ENCODE measurements at regions not wholly inside any gene's neighbourhood (a gene's known extent, or its start where the extent isn't known, plus 50 kb on each side); places are given as distances from the start of the nearest gene placed in this dataset.
A peak's percentile ranks its signal among the peaks of the same experiment; 100 is the strongest.
"Not testable (repeated sequence)": the region's sequence is repeated elsewhere in the genome, so short reads cannot be mapped to it uniquely, and the experiment has no call there.

DNA sequence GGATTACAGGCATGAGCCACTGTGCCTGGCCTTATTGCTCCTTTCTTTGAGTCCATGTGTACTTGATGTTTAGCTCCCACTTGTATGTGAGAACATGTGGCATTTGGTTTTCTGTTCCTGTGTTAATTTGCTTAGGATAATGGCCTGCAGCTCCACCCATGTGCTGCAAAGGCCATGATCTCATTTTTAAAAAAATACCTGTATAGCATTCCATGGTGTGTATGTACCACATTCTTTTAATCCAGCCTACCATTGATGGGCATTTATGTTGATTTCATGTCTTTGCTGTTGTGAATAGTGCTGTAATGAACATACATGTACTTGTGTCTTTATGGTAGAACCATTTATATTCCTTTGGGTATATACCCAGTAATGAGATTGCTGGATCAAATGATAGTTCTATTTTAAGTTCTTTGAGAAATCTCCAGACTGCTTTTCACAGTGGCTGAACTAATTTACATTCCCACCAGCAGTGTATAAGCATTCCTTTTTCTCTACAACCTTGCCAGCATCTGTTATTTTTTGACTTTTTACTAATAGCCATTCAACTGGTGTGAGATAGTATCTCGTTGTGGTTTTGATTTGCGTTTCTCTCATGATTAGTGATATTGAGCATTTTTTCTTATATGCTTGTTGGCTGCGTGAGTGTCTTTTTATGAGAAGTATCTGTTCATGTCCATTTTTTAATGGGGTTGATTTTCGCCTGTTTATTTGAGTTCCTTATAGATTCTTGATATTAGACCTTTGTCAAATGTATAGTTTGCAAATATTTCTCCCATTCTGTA is 136.4 kb upstream of the SPRED2 start:
- not testable (repeated sequence) for DNase-seq (ENCODE audit: low spot score)

DNA sequence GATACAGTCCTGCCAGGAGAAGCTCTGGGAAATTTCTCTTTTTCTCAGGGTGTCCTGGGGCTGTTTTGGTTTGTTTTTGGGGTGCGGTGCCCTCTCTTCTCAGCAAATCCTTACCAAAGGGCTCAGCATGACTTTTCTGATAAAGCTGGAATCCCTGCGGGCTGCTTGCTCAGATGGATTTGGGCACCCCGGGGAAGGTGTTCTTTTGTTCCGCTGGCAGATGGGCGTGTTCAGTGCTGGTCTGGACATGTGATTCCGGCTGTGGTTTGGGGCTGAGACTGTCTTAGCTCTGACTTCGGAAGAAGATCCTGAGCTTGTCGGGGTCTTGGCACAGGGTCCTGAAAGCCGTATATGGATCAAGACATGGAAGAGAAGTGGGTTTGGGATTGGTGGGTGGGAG is 134.2 kb upstream of the SPRED2 start:
- DNase-seq (ENCODE audit: low spot score) = no peak

DNA sequence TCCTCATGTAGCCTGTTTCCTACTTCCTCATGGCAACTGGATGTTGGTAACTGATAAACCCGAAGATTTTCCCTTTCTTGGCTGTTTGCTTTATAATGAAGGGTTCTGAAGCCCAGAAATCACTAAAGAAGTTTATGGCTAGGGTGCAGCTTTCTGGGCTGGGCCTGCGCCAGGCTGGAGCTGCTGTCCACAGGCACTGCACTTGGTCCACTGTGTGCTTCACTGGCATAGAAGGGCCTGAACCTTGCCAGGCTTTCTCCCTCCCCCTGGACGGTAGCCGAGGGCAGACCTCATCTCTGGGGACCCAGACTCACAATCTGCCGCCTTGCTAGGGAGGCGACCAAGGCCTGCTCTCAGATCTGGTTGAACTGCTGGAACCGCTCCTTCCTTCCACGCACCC is 133.3 kb upstream of the SPRED2 start:
- no peak for DNase-seq (ENCODE audit: low spot score)

DNA sequence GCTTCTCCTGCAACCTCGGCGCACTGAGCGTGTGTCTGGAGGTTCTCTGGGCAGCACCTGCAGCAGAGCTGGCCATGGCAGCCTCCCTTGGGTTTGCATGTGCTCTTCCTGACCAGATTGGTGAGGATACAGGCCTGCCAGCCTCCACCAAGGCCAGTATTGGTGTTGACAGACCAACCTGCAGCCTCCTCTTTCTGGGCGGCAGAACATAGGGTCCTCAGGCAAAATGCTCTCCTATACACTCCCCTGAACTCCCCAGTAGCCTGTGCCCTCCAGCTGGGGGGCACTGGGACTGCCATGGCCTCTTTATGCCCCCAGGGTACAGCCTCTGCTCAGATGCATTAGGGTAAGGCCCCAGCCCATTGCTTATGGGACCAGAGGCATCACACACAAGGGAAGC is 131.9 kb upstream of the SPRED2 start:
- DNase-seq (ENCODE audit: low spot score) = no peak

DNA sequence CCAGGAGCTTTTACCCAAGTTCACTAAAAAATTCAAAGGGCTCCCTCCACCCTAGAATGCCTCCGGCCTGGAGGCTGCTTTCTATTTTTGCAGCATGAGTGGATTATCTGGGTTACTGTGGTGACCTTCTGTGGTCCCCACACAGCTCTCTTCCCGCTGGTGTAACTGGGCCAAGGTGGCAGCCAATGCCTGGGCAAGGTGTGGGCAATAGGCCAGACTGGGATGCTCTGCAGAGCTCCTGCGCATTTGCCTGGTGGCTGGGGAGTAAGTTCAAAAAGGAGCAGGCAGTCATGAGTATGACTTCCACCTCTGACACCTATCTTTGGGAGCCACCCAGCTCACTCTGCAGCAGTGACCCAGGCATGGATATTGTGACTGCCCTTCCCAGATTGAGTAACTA is 130.5 kb upstream of the SPRED2 start:
- DNase-seq (ENCODE audit: low spot score) = no peak

DNA sequence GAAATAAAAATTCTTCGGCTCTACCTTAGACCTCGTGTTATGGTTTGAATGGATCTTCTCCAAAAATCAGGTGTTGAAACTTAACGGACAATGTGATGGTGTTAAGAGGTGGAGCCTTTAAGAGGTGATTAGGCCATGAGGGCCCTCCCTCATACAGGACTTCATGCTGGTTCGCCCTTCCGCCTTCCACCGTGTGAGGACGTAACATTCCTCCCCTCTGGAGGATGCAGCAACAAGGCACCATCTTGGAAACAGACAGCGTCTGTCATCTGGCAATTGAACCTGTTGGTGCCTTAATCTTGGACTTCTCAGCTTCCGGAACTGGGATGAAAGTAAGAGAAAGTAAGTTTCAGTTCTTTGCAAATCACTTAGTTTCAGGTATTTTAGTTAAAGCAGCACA is 126.3 kb upstream of the SPRED2 start:
- no peak for DNase-seq (ENCODE audit: low spot score)

DNA sequence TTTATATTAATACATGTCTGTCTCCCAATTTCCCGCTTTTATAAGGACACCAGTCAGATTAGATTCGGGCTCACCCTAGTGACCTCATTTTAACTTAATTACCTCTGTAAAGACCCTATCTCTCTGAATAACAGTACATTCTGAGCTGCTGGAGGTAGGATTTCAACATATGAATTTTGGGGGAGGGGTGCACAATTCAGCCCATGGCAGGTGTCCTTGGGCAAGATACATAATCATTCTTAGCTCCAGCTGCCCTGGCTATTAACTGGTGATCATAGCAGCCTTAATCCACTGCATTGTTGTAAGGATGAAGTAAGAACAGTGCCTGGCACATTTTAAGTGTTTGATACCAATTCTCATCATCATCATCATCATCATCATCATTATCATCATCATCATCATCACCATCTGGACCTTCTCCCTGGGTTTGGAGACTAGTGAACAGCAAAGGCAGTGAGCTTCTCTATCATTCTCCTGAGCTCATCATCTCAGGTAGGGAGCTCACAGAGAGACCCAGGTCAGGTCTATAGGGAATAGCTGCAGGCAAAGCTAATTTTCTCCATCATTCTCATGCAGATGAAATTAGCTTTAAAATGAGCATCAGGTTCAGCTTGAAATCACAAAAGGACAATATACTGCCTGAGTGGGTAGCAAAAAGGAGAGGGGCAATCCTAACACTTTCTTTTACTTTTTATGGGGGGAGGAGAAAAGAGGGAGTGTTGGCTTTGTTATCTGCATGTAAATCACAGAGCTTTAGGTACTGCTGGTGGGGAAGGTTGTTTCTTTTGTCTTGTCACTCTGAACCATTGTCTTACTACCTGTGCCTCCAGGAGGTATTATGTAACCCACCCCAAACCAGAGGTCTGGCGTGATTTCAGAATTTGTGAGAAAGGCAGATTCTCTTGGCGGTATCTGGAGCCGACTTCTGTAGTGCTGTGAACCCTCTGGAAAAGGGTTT is 125.5 kb upstream of the SPRED2 start:
- DNase-seq (ENCODE audit: low spot score) = no peak

DNA sequence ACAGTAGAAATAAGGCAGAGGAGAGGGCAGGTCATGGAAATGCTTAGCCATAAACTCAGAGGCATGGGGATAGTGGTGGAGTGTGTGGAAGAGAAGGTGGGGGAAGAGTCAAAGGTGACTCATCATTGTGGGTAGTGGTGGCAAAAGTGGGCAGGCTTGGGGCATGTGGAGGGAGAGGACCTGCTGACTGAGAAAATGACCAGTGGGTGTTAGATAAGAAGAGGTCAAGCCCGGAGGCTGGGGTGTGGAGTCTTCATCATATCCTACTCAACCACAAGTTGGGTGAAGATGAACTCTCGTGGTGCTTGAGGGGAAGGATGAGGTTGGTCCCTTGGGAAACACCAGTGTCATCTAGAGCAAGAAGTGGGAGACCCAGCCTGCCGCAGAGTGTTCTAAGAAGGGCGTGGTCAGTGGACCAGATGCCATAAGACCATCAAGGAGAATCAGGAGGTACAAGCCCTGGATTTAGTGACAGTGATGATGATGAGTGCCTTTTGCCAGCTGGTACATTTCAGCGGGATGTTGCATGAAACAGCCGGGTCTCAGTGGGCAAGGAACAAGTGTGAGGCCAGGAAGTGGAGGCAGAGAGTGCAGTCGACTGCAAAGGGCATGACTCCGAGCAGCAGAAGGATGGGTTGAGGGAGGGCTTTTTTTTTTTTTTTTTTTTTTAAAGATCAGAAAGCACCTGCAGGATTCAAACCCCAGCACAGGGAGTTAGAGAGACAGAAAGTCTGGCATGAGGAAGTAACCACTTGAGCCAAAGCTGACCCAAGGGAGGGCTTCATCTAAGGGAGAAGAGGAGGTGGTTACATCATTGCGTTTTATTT is 122.6 kb upstream of the SPRED2 start:
- DNase-seq (ENCODE audit: low spot score) = no peak

DNA sequence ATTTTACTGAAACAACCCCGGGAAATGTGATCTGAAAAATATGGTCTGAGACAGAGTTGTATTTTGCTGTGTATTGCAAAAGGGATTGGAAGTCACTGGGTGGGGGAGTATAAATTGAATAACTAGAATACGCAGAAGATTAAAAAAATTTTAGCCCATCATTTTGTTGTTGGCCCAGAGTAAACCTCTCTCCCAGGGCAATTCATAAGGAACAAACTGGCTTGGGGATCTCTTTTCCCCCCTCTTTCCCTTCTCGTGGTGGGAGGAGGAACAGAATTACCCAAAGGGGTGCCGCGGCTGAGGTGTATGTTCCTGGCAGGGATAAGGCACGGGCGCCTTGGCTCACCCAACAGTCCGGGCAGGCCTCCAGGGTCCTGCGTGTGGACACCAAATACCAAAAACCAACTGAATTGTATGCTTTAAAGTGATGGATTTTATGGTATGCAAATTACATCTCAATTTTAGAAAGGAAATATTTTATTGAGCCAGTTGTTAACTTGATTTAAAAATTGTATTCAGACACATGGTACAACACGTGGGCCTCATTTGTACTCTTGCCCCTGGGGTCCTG is 121.2 kb upstream of the SPRED2 start:
- DNase-seq (ENCODE audit: low spot score) = no peak

DNA sequence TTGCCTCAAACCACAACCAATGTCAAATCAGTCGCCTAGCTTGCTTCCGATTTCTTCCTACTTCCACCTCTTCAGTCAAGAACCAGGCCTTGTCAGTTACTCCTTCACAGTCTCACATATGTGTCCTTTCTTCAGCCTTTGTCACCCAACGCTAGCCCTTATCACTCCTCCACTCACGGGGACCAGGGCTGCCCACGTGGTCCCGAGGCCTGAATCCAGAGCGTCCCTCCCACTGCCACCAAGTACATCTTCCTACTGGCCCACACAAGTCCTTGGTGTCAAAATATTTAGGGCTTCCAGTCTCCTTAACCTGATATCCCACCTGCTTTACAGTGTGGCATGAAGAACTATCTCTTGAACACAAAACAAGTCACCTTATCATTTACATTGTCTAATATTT is 119.1 kb upstream of the SPRED2 start:
- no peak for DNase-seq (ENCODE audit: low spot score)

DNA sequence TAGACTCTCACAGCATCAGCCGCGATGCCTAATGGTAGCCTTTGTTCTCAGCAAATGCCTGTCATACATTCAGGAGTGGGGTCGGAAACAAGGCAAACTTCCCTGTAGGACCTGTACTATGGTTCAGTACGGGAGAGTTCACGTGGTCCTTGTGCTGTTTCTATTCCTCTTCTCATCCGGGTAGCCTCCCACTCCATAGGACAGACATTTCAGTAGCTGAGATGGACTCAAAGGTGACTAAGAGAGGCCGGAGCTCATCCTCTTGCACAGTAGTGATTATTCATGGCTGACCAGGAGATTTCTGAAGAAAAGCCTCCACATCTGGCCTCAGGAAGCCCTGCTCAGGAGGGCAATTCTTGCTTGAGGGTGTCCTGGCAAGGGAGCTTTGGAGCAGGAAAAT is 117.8 kb upstream of the SPRED2 start:
- no peak for DNase-seq (ENCODE audit: low spot score)

DNA sequence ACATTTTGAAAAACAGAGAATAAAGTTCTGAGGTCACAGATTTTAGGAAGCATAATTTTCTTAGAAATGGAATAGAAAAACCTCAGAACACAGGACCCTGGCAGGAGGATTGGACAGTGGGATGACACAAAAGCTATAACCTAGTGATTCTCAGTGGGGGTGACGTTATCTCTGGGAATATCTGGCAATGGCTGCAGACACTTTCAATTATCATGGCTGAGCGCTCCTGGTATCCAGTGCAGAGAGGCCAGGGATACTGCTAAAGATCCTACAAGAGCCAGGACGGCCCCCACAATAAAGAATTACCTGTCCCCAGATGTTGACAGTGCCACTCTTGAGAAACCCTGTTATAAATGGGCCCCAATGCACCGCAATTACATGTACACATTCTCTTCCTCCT is 117.2 kb upstream of the SPRED2 start:
- DNase-seq (ENCODE audit: low spot score) = no peak

DNA sequence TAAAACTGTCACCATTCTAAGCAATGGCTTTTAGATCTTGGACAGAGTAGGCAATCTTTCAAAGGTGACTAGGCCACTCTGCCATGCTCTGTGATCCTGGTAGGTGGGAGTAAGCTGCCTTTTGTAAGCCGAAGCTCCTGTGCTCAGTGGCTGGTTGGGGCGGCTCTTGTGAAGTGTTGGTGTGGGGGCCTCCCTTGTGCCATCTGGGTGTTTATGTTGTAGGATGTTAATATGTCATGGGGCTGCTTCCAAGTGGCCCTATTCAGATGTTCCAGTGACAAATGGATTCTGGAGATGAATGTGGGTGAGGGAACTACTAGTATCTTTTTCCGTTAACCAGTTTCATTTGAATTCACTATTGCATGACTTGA is 116.8 kb upstream of the SPRED2 start:
- DNase-seq (ENCODE audit: low spot score) = no peak

DNA sequence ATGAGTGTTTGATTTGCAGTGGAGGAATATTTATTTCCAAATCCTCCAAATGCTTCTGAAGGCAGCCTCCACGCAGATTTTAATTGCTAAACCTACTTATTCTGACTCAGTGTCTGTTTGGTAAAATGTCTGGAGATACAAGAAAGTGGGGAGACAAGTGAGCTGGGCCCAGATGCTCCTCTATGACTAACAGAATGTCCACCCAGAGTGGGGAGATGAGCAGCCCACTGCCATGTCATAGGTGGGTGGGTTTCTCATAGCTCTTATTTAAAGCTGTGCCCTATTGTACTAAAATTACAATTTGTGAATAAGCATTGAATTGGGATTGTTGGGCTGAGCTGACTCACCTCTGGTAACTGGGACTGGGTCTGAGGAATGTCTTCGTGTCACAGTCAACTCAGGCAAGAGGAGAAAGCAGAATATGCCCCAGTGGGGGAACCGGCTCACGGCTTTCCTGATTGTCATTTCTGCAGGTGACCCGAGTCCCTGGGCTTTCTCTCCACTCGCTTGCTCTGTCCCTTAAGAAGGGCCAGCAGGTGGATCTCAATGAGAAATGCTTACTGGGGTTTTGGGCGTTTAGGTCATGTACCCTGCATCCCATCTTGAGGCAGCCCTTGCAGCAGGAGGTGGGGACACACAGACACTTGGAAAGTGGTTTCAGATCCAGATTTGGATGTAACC is 116.3 kb upstream of the SPRED2 start:
- DNase-seq (ENCODE audit: low spot score) = no peak

DNA sequence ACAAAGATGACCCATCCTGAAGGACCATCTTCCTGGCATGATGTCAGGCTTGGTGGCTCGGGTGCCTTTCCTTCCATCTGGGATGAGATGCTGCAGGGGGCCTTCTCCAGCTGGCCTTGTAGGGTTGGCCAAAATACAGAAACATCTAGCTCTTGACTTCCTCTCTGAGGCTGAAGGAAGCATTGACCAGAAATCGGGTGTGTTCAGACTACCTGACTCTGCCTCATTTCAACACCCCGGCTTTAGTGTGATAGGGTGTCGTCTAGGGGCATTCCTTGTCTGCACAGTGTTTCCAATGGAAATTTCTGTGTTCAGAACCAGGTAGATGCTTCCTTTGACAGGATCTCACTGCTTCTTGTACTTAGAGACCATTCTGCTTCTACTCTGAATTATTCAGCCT is 115.7 kb upstream of the SPRED2 start:
- DNase-seq (ENCODE audit: low spot score) = no peak

DNA sequence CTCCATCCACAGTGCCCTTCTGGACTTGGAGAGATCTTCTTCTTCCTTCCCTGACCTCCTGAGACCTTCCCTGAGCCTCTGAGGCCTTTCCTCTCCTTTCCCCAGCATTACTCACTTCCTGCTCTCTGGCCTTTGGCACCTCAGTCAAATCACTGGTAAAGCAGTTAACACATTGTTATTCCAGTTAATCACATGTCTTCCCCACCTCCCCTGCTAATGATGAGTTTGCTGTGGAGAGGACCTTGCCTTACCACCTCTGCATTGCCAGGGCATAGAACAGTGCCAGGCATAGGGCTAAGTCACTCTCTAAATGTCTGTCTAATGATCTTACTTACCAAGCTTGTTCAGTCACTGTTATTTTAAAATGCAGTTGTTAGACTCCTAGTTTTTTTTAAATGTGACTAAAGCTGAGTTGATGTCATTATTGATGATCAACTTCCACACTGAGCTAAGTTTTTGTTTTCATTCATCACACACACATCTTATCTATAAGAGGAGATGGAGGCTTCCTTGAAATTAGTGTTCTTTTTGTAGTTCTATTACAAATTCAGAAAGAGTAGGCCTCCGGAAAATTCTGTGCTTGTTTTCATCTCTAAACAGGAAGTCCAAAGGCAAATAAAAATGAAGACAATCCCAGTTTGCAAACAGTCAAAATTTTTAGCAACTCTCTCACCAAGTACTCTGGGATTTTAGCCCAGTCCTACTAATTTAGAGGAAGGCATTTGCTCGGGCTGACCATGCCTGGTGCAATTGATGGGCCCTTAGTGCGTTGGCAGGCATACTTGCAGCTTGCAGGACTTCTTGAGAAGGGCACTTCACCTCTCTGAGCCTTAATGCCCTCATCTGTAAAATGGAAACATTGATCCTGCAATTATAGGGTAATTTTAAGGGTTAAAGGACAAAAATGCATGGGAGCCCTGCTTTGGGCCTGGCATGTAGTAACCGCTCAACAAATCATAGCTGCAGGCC is 113.7 kb upstream of the SPRED2 start:
- DNase-seq (ENCODE audit: low spot score) = peak; percentile 86

DNA sequence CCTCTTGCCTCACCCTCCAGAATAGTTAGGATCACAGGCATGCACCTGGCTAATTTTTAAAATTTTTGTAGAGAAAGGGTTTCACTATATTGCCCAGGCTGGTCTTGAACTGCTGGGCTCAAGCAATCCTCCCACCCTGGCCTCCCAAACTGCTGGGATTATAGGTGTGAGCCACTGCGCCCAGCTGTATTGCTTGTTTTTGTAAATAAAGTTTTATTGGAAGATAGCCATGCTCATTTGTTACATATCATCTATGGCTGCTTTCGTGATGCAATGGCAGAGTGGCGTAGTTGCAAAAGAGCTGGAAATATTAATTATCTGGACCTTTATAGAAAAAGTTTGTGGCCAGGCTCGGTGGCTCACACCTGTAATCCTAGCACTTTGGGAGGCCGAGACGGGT is 109.4 kb upstream of the SPRED2 start:
- no peak for DNase-seq (ENCODE audit: low spot score)

DNA sequence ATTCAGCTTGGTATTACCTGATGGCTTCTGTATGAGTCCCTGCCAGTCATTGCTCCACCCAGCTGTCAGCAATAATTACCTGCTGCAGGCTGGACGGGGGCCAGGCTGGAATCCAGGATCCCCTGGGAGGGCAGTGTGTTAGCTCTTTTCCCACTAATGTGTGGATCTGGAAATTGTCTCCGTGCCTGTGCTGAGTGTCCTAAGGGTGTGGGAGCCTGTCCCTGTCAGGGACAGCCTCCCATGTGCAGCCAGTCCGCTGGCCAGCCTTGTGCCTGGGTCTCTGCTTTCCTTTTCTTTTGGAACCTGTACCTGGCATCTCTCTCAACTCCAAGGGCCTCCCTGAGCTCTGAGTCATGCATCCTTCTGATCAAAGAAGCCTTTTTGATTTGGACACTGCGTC is 107.2 kb upstream of the SPRED2 start:
- DNase-seq (ENCODE audit: low spot score) = no peak

DNA sequence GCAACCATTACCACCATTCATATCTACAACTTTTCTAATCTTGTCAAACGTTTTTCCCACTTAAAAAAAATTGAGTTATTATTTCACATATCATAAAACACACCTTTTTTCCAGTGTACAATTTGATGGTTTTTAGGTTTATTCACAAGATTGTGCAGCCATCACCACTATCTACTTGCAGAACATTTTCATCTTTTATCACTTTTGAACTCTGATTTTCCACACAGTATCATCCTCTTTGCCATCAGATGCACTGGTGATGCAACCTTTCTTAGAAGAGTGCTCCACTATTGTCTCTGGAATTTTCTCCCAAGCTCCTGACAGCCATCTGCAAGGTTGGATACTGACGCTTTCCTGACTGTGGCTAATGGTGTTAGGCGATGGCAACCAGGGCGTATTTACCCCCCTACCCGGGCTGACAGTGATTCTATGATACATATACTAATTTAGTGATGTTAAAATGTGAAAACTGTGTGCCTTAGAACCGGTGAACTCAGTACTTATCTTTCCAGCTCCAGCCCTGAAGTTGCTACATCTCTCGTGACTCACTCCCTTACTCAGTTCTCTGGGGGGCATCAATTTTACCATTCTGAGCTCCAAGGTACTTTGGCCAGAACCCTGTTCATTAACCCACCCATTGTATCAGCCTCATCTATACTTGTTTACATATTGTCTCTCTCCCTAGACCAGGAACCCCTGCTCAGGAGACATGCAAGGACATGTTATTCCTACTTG is 105.4 kb upstream of the SPRED2 start:
- DNase-seq (ENCODE audit: low spot score) = no peak

DNA sequence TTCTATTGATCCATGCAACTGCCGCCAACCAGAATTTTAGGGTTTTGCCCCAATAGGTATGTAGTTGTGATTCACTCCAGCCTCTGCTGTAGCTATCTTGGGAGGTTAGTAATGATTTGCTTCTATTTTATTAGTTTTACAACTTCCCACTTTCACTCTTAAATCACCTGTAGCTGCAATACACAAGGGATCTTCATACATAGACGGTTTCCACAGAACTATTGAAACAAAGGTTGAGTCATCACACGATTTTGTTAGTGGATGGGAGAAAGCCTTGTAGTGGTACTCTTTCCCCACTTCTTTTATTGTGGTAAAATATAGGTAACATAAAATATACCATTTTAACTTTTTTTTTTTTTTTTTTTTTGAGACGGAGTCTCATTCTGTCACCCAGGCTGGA is 104.2 kb upstream of the SPRED2 start:
- no peak for DNase-seq (ENCODE audit: low spot score)
